ENCODE measurements at regions not wholly inside any gene's neighbourhood (a gene's known extent, or its start where the extent isn't known, plus 50 kb on each side); places are given as distances from the start of the nearest gene placed in this dataset.

DNA sequence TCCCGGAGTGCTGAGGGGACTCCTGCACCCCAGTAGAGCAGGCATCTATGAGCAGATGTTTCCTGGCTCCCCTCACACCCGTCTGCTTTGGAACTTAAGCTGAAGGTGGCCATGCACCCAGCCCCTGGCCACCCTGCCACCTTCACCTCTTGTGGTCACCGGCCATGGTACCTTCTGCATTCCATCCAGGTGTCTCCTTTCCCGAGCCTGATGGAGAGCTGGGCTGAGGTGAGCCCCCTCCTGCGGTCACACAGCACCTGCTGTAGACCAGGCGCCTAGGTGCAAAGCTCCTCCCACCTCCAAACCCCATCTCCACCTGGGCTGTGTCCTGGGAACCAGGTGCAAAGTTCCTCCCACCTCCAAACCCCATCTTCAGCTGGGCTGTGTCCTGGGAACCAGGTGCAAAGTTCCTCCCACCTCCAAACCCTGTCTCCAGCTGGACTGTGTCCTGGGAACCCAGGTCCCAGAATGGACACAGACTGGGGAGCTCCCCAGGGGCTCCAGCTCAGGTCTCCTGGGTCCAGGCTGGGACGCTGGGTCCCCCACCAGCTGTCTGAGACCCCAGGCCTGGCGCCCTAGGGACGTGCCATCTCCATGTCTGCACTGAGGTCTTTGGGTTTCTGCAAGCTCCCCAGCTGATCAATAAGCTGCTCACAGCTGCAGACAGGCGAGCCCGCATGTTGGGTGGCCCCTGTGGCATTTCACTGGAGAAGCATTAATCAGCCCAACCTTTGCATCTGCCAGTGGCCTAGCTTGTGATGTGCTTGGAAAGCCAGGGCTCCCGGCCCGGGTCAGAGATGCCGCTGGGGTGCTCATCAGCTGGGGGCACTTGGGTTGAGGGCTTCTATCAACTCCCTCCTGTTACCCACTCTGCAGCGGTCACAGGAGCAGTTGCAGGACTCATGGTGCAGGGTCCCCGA is 61.2 kb upstream of the INPP5A start:
- Histone ChIP-seq H3K4me1 (replicated peaks) (no peaks in the 10 kb centered on the region), H3K27me3 (replicated peaks; ENCODE audit: insufficient read depth) (no peaks in the 10 kb centered on the region), H3K9me3 (no peaks in the 10 kb centered on the region), H3K36me3 (no peaks in the 10 kb centered on the region), H3K4me3 (no peak overlapping the region), H3K27ac (no peak overlapping the region)
- intact Hi-C loops (cut with DNase I) = no loop called here
- DNase-seq (ENCODE audit: low spot score) = no peak
- TF ChIP-seq CTCF (IDR thresholded peaks at IDR 0.05) (no peak), POLR2AphosphoS5 (IDR thresholded peaks at IDR 0.05) (no peak), POLR2A (IDR thresholded peaks at IDR 0.05) (no peak)
- WGBS = 91% methylated on average over 15 of the region's 16 CpGs

DNA sequence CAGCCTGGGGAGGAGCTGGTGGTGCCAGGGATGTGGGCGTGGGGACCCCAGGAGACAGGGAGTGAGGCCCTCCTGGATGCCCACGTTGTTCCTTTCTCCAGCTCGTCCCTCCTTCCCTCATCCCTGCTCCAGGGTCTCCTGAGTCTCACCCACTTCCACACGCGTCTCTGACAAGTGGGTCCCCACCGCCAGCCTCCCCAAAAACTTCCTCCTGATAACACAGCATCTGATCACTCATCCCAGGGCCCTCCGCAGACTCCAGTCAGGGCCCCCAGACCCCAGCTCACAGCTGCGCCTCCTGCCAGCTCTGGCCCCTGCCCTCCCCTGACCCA is 60.6 kb upstream of the INPP5A start:
- DNase-seq (ENCODE audit: low spot score) = no peak
- H3K4me3 ChIP-seq = no peak overlapping the region
- intact Hi-C loops (cut with DNase I) = no loop called here
- no peaks in the 10 kb centered on the region for H3K36me3 ChIP-seq
- H3K27me3 ChIP-seq (replicated peaks; ENCODE audit: insufficient read depth) = no peaks in the 10 kb centered on the region
- no peak overlapping the region for H3K27ac ChIP-seq
- H3K4me1 ChIP-seq (replicated peaks) = no peaks in the 10 kb centered on the region
- no peaks in the 10 kb centered on the region for H3K9me3 ChIP-seq
- 94% methylated on average over 8 of the region's 8 CpGs for WGBS
- TF ChIP-seq POLR2A (IDR thresholded peaks at IDR 0.05) (no peak), CTCF (IDR thresholded peaks at IDR 0.05) (no peak), POLR2AphosphoS5 (IDR thresholded peaks at IDR 0.05) (no peak)

- no peaks in the 10 kb centered on the region for H3K27me3 ChIP-seq (replicated peaks; ENCODE audit: insufficient read depth)
- no peaks in the 10 kb centered on the region for H3K36me3 ChIP-seq
- no peak overlapping the region for H3K4me3 ChIP-seq
- H3K9me3 ChIP-seq = no peaks in the 10 kb centered on the region
- no peak overlapping the region for H3K27ac ChIP-seq
- 82% methylated on average over 22 of the region's 23 CpGs for WGBS
- no peak for DNase-seq (ENCODE audit: low spot score)
- intact Hi-C loops (cut with DNase I) = no loop called here
- TF ChIP-seq POLR2AphosphoS5 (IDR thresholded peaks at IDR 0.05) (no peak), CTCF (IDR thresholded peaks at IDR 0.05) (no peak), POLR2A (IDR thresholded peaks at IDR 0.05) (no peak)
- no peaks in the 10 kb centered on the region for H3K4me1 ChIP-seq (replicated peaks)
Observed at GRCh38 chr10:132477398-132478340, 59.9 kb upstream of the INPP5A start.

GRCh38 chr10:132478341-132479023 is 59.1 kb upstream of the INPP5A start:
- Histone ChIP-seq H3K27me3 (replicated peaks; ENCODE audit: insufficient read depth) (no peaks in the 10 kb centered on the region), H3K4me1 (replicated peaks) (no peaks in the 10 kb centered on the region), H3K4me3 (no peak overlapping the region), H3K9me3 (no peaks in the 10 kb centered on the region), H3K36me3 (no peaks in the 10 kb centered on the region), H3K27ac (no peak overlapping the region)
- DNase-seq (ENCODE audit: low spot score) = no peak
- TF ChIP-seq POLR2A (IDR thresholded peaks at IDR 0.05) (no peak), POLR2AphosphoS5 (IDR thresholded peaks at IDR 0.05) (no peak), CTCF (IDR thresholded peaks at IDR 0.05) (no peak)
- 95% methylated on average over 18 of the region's 18 CpGs for WGBS
- intact Hi-C loops (cut with DNase I) = no loop called here

All from prostate gland (tissue), 2 donors.